ENCODE measurements at regions not wholly inside any gene's neighbourhood (a gene's known extent, or its start where the extent isn't known, plus 50 kb on each side); places are given as distances from the start of the nearest gene placed in this dataset.

- TF ChIP-seq ARHGAP35 (IDR thresholded peaks at IDR 0.05; ENCODE audit: partially characterized antibody) (no peak), ARID2 (IDR thresholded peaks at IDR 0.05) (no peak), ZNF766 (CRISPR knock-in tag; conservative IDR thresholded peaks at IDR 0.05) (no peak), SPI1 (IDR thresholded peaks at IDR 0.05; ENCODE audit: borderline replicate concordance, low read depth, low read length) (no peak), GMEB1 (CRISPR knock-in tag; IDR thresholded peaks at IDR 0.05) (no peak)
Measured at GRCh38 chr1:190847166-190847565, 369.5 kb upstream of the BRINP3 start (continued).

- H3K27me3 ChIP-seq (ENCODE audit: control insufficient read depth in 2 of 2, insufficient read depth in 2 of 2, low read length in 2 of 2): no peaks in the 10 kb centered on the region
- H3K79me2 ChIP-seq (ENCODE audit: control insufficient read depth, insufficient read depth, low read length): no peaks in the 10 kb centered on the region
- BruUV-seq (replicated peaks): no TSS peak
- no peak for DNase-seq (ENCODE audit: extremely low read depth in 1 of 4, low spot score in 3 of 4)
- H3K4me1 ChIP-seq (replicated peaks in 1 of 2; ENCODE audit: control insufficient read depth in 2 of 2, insufficient read depth in 2 of 2, low read length in 2 of 2): no peaks in the 10 kb centered on the region
- H2AFZ ChIP-seq (ENCODE audit: low read depth, low read length): no peak overlapping the region
- 1% methylated on average over 4 of the region's 4 CpGs for WGBS (ENCODE audit: insufficient coverage, low coverage, missing lambda C conversion rate)
- no peak overlapping the region for H3K4me2 ChIP-seq (ENCODE audit: insufficient read depth, low read length)
- POLR2A ChIA-PET: no interaction called here
- H3K9me3 ChIP-seq (replicated peaks; ENCODE audit: control insufficient read depth, insufficient read depth, low read depth, low read length): no peaks in the 10 kb centered on the region
- no peak overlapping the region for H3K4me3 ChIP-seq
- H3K36me3 ChIP-seq (ENCODE audit: control insufficient read depth, insufficient read depth, low read length): no peaks in the 10 kb centered on the region
- in situ Hi-C loops (cut with MboI): no loop called here
- no peak for ATAC-seq
- H3K27ac ChIP-seq (ENCODE audit: extremely low read depth, low read depth, low read length): no peak overlapping the region
- H3K9ac ChIP-seq (ENCODE audit: insufficient read depth in 1 of 2, low read depth in 2 of 2, low read length in 2 of 2): no peak overlapping the region
- H4K20me1 ChIP-seq (replicated peaks; ENCODE audit: control insufficient read depth, insufficient read depth, low read length): no peaks in the 10 kb centered on the region
- CTCF ChIA-PET (ENCODE audit: low intra/inter-chr PET ratio): no interaction called here
- no peak for FAIRE-seq
- H3K9me1 ChIP-seq (ENCODE audit: control insufficient read depth, insufficient read depth, low read length): no peaks in the 10 kb centered on the region
- intact Hi-C loops (cut with micrococcal nuclease): no loop called here
- TF ChIP-seq RFX5 (IDR thresholded peaks at IDR 0.05; ENCODE audit: low read depth, low read length) (no peak), SREBF1 (IDR thresholded peaks at IDR 0.05; ENCODE audit: borderline replicate concordance, low read depth, low read length) (no peak), NR2F6 (CRISPR knock-in tag; IDR thresholded peaks at IDR 0.05) (no peak), CTCF (IDR thresholded peaks at IDR 0.05 in 2 of 3, conservative IDR thresholded peaks at IDR 0.05 in 1 of 3; ENCODE audit: insufficient read depth in 2 of 3, low read depth in 1 of 3, low read length in 3 of 3) (no peak), PTTG1 (tag; IDR thresholded peaks at IDR 0.05; ENCODE audit: low read depth) (no peak), SAFB2 (IDR thresholded peaks at IDR 0.05; ENCODE audit: borderline replicate concordance, low read depth, low read length, severe bottlenecking) (no peak), CREB3 (tag; conservative IDR thresholded peaks at IDR 0.05; ENCODE audit: low read depth) (no peak), ESRRA (IDR thresholded peaks at IDR 0.05; ENCODE audit: borderline replicate concordance, low read depth) (no peak), HNRNPK (IDR thresholded peaks at IDR 0.05; ENCODE audit: low read depth, low read length, poor library complexity, severe bottlenecking) (no peak), FOXM1 (IDR thresholded peaks at IDR 0.05; ENCODE audit: low read depth) (no peak), FOXM1 (CRISPR knock-in tag; IDR thresholded peaks at IDR 0.05; ENCODE audit: low read depth) (no peak), HMGXB4 (CRISPR knock-in tag; IDR thresholded peaks at IDR 0.05) (no peak)
Measured at GRCh38 chr1:190849346-190849745, 371.7 kb upstream of the BRINP3 start.
